HG03108 (cell line): ENCODE measurements at regions not wholly inside any gene's neighbourhood (a gene's known extent, or its start where the extent isn't known, plus 50 kb on each side); places are given as distances from the start of the nearest gene placed in this dataset.
"Not testable (repeated sequence)": the region's sequence is repeated elsewhere in the genome, so short reads cannot be mapped to it uniquely, and the experiment has no call there.

Experiments
- ATAC-seq: cut with Tn5 transposase; IDR thresholded peaks from one replicate; pipeline ENCODE4 v1.9.1; 2021; ENCODE audit warnings: moderate library complexity; ENCODE audit not compliant: unreplicated experiment

GRCh38 chr1:230493264-230493663, 67.1 kb upstream of the PGBD5 start:
- no peak for ATAC-seq

GRCh38 chr1:230490436-230490835, 64.3 kb upstream of the PGBD5 start:
- no peak for ATAC-seq

GRCh38 chr1:230487773-230488428, 61.8 kb upstream of the PGBD5 start:
- ATAC-seq: no peak

DNA sequence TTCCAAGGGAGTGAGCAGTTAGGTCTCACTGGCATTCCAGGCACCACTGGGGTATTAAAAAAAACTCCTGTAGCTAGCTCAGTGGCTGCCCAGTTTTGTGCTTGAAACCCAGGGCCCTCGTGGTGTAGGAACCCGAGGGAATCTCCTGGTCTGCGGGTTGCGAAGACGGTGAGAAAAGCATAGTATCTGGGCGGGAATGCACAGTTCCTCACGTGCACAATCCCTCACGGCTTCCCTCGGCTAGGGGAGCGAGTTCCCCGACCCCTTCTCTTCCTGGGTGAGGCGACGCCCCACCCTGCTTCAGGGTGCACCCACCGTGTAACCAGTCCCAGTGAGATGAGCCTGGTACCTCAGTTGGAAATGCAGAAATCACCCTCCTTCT, 50.5 kb upstream of the PGBD5 start:
- ATAC-seq: no peak

GRCh38 chr1:230475856-230476621, 49.9 kb upstream of the PGBD5 start:
- ATAC-seq: not testable (repeated sequence)
